PC-9 (cell line): ENCODE measurements at regions not wholly inside any gene's neighbourhood (a gene's known extent, or its start where the extent isn't known, plus 50 kb on each side); places are given as distances from the start of the nearest gene placed in this dataset.

Experiments used
- BruUV-seq: library from RNA; stranded (reverse); fragments of 400-500 nt; replicated peaks from 2 replicates; lab custom pipeline; 2021; lab: Mats Ljungman, UMichigan
- CTCF ChIA-PET: fragments of 300-600 bp; sonication (Branson Sonifier 250); formaldehyde crosslinking; loops from one replicate; lab custom pipeline; 2022; ENCODE audit warnings: antibody characterized with exemption; lab: Charles Lee
- POLR2A ChIA-PET: fragments of 300-600 bp; sonication (Branson Sonifier 250); formaldehyde crosslinking; loops from one replicate; lab custom pipeline; 2022; ENCODE audit warnings: antibody characterized with exemption; ENCODE audit not compliant: unreplicated experiment; lab: Charles Lee
- DNase-seq, 2 experiments: peaks; one replicate each; pipeline versions ENCODE4 v3.0.0 to v3.0.0-alpha.2; 2015 to 2022; ENCODE audit warnings: mixed read lengths in 1 of 2
- H2AFZ ChIP-seq: fragments of 200-600 bp; sonication (generic); 2 replicates; pipeline ENCODE4 v1.8.1; 2017; ENCODE audit warnings: antibody characterized with exemption
- H3F3A ChIP-seq: fragments of 200-600 bp; sonication (generic); 2 replicates; pipeline ENCODE4 v1.8.1; 2017; ENCODE audit warnings: antibody characterized with exemption, mild to moderate bottlenecking, low read depth; ENCODE audit not compliant: insufficient read depth
- H3K27ac ChIP-seq: fragments of 200-600 bp; sonication (generic); 2 replicates; pipeline ENCODE4 v1.6.1; 2016; ENCODE audit warnings: mixed run types
- H3K27me3 ChIP-seq: fragments of 200-600 bp; sonication (generic); 2 replicates; pipeline ENCODE4 v1.6.1; 2016; ENCODE audit warnings: low read depth, mixed run types; ENCODE audit not compliant: insufficient read depth
- H3K36me3 ChIP-seq: fragments of 200-600 bp; sonication (generic); 2 replicates; pipeline ENCODE4 v1.6.1; 2016; ENCODE audit warnings: low read depth, mixed run types
- H3K4me1 ChIP-seq: fragments of 200-600 bp; sonication (generic); replicated peaks from 2 replicates; pipeline ENCODE4 v1.6.1; 2016; ENCODE audit warnings: mixed run types; ENCODE audit not compliant: insufficient read depth
- H3K4me2 ChIP-seq: fragments of 200-600 bp; sonication (generic); 2 replicates; pipeline ENCODE4 v1.6.1; 2017; ENCODE audit warnings: mixed run types
- H3K4me3 ChIP-seq: fragments of 200-600 bp; sonication (generic); 2 replicates; pipeline ENCODE4 v1.6.1; 2016; ENCODE audit warnings: mixed run types
- H3K79me2 ChIP-seq: fragments of 200-600 bp; sonication (generic); 2 replicates; pipeline ENCODE4 v1.6.1; 2017; ENCODE audit warnings: low read depth, mixed run types
- H3K9me2 ChIP-seq: fragments of 200-600 bp; sonication (generic); 2 replicates; pipeline ENCODE4 v1.8.1; 2017; ENCODE audit warnings: mild to moderate bottlenecking; ENCODE audit not compliant: insufficient read depth
- H3K9me3 ChIP-seq: fragments of 200-600 bp; sonication (generic); 2 replicates; pipeline ENCODE4 v1.8.1; 2016; ENCODE audit warnings: low read depth; ENCODE audit not compliant: insufficient read depth
- H4K20me1 ChIP-seq: fragments of 200-600 bp; sonication (generic); 2 replicates; pipeline ENCODE4 v1.8.1; 2017; ENCODE audit not compliant: insufficient read depth
- CTCF ChIP-seq: fragments of 200-600 bp; sonication (generic); conservative IDR thresholded peaks from 2 replicates; pipeline ENCODE4 v1.6.1; 2017; ENCODE audit warnings: mixed run types, antibody characterized with exemption, mild to moderate bottlenecking, moderate library complexity
- EZH2 ChIP-seq: fragments of 200-600 bp; sonication (generic); IDR thresholded peaks from 2 replicates; pipeline ENCODE4 v1.8.0; 2017; ENCODE audit warnings: antibody characterized with exemption, low read depth
- intact Hi-C: fragments of 100-400 bp; cut with micrococcal nuclease; formaldehyde crosslinking; loops from one replicate; pipeline ENCODE4 v1.10.0; 2022; ENCODE audit not compliant: unreplicated experiment

- intact Hi-C loops, result no loop called here
- H3K4me1 ChIP-seq, result no peaks in the 10 kb centered on the region
- H3K4me2 ChIP-seq, result no peak overlapping the region
- H3K9me2 ChIP-seq, result no peaks in the 10 kb centered on the region
- ChIA-PET CTCF (no interaction called here), POLR2A (no interaction called here)
- H3K9me3 ChIP-seq, result no peaks in the 10 kb centered on the region
- no peak overlapping the region for H3K27ac ChIP-seq
- DNase-seq, result no peak
- no TSS peak for BruUV-seq
- no peaks in the 10 kb centered on the region for H3K27me3 ChIP-seq
- H3K79me2 ChIP-seq, result no peaks in the 10 kb centered on the region
- H3F3A ChIP-seq, result no peaks in the 10 kb centered on the region
- no peak overlapping the region for H2AFZ ChIP-seq
- H3K4me3 ChIP-seq, result no peak overlapping the region
- H3K36me3 ChIP-seq, result no peaks in the 10 kb centered on the region
- no peak for TF ChIP-seq CTCF
- TF ChIP-seq EZH2, result no peak
- no peaks in the 10 kb centered on the region for H4K20me1 ChIP-seq
Measured at GRCh38 chr3:30455840-30456239, 150.6 kb upstream of the TGFBR2 start.

DNA sequence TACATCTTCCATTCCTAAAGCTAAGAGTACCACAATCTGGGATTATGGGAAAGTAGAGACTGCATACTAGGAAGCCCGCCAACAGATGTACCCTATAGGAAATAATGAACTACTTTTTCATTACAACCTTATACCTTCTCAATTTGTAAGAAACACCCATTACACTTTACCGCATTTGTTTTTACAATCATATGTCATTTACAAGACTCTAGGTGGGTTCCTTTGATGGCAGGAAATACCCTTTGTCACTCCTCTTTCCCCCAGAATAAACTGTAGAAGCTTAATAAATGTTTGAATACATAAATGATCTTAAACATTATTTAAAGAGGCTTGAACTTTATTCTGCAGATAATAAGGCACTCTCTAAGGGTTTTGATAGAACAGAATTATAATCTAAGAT, 150.1 kb upstream of the TGFBR2 start:
- intact Hi-C loops, result no loop called here
- H3K27ac ChIP-seq, result no peak overlapping the region
- H3F3A ChIP-seq, result no peaks in the 10 kb centered on the region
- H3K4me3 ChIP-seq, result no peak overlapping the region
- no peak overlapping the region for H2AFZ ChIP-seq
- H3K79me2 ChIP-seq, result no peaks in the 10 kb centered on the region
- BruUV-seq, result no TSS peak
- H3K36me3 ChIP-seq, result no peaks in the 10 kb centered on the region
- no peaks in the 10 kb centered on the region for H3K9me2 ChIP-seq
- DNase-seq, result no peak
- POLR2A ChIA-PET, result no interaction called here
- H3K27me3 ChIP-seq, result no peaks in the 10 kb centered on the region
- CTCF ChIA-PET, result interaction anchor here (0.7 kb wide), 1 partner anchor 165 kb away, joined by 6 read pairs; no protein-coding TSS in a partner anchor
- no peaks in the 10 kb centered on the region for H4K20me1 ChIP-seq
- H3K4me1 ChIP-seq, result no peaks in the 10 kb centered on the region
- no peak for TF ChIP-seq CTCF
- no peak for TF ChIP-seq EZH2
- H3K4me2 ChIP-seq, result no peak overlapping the region
- no peaks in the 10 kb centered on the region for H3K9me3 ChIP-seq

DNA sequence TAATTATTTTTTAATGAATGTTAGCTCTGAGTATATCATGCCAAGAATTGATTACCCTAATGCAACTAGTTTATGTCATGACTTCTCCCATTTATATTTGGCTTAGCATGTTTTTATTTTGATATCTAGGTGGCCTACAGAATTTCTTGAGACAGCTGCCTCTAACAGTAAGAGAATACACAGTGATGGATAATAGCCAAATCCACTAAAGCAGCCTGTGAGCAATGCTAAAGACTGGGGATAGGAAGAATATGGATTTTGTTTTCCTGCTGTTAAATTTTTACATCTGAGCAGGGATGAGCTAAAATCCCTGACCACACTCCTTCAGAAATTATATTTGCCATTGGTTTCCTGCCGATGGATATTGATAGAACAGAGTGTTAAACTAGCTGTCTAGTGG, 149.3 kb upstream of the TGFBR2 start:
- H3K4me1 ChIP-seq, result no peaks in the 10 kb centered on the region
- no peaks in the 10 kb centered on the region for H3K27me3 ChIP-seq
- H3K4me2 ChIP-seq, result no peak overlapping the region
- TF ChIP-seq EZH2 (no peak), CTCF (no peak)
- intact Hi-C loops, result no loop called here
- no peaks in the 10 kb centered on the region for H3K79me2 ChIP-seq
- ChIA-PET POLR2A (no interaction called here), CTCF (no interaction called here)
- H3F3A ChIP-seq, result no peaks in the 10 kb centered on the region
- H3K27ac ChIP-seq, result no peak overlapping the region
- no TSS peak for BruUV-seq
- no peaks in the 10 kb centered on the region for H3K9me2 ChIP-seq
- no peaks in the 10 kb centered on the region for H3K36me3 ChIP-seq
- no peak for DNase-seq
- no peak overlapping the region for H3K4me3 ChIP-seq
- no peaks in the 10 kb centered on the region for H4K20me1 ChIP-seq
- H2AFZ ChIP-seq, result no peak overlapping the region
- H3K9me3 ChIP-seq, result no peaks in the 10 kb centered on the region
